Colonic mucosa (tissue), 4 donors: ENCODE measurements at regions not wholly inside any gene's neighbourhood (a gene's known extent, or its start where the extent isn't known, plus 50 kb on each side); places are given as distances from the start of the nearest gene placed in this dataset.

Experiments
- DNase-seq: peaks from one replicate; pipeline ENCODE4 v3.0.0-alpha.2; 2020
- H3K27ac ChIP-seq: fragments of 200-600 bp; one replicate; pipeline ENCODE4 v1.8.0; 2021
- H3K27me3 ChIP-seq: fragments of 200-600 bp; one replicate; pipeline ENCODE4 v1.8.0; 2021
- H3K36me3 ChIP-seq: fragments of 200-600 bp; one replicate; pipeline ENCODE4 v1.8.0; 2021
- H3K4me1 ChIP-seq: fragments of 200-600 bp; one replicate; pipeline ENCODE4 v1.8.0; 2021; ENCODE audit warnings: mild to moderate bottlenecking
- H3K4me3 ChIP-seq: fragments of 200-600 bp; one replicate; pipeline ENCODE4 v1.8.0; 2021
- H3K9ac ChIP-seq, 2 donors: one replicate each; pipeline ENCODE4 v1.7.0; 2013; ENCODE audit warnings: control low read depth in 2 of 2, low read depth in 2 of 2, low read length in 2 of 2
- H3K9me3 ChIP-seq: fragments of 200-600 bp; one replicate; pipeline ENCODE4 v1.8.0; 2021
- CTCF ChIP-seq: fragments of 200-600 bp; IDR thresholded peaks from one replicate; pipeline ENCODE4 v1.8.0; 2022; ENCODE audit warnings: antibody characterized with exemption, mild to moderate bottlenecking
- intact Hi-C: fragments of 100-400 bp; cut with DNase I; formaldehyde crosslinking; loops from one replicate; pipeline ENCODE4 v1.14.1; 2022
- donor health status: healthy.
- donor health status: DM: no; HTN: no; CAD: no.
- donor health status: DM: no; HTN: no; CAD: no.

- no peaks in the 10 kb centered on the region for H3K36me3 ChIP-seq
- no peak for TF ChIP-seq CTCF
- no peak for DNase-seq
- intact Hi-C loops: no loop called here
- H3K27me3 ChIP-seq: no peaks in the 10 kb centered on the region
- no peak overlapping the region for H3K4me3 ChIP-seq
- H3K27ac ChIP-seq: no peak overlapping the region
- no peaks in the 10 kb centered on the region for H3K4me1 ChIP-seq
- H3K9ac ChIP-seq: no peak overlapping the region
- H3K9me3 ChIP-seq: no peaks in the 10 kb centered on the region
Measured at GRCh38 chr16:52743707-52744106, 196.8 kb upstream of the TOX3 start.

- Histone ChIP-seq H3K4me3 (no peak overlapping the region), H3K9ac (no peak overlapping the region), H3K27me3 (no peaks in the 10 kb centered on the region), H3K36me3 (no peaks in the 10 kb centered on the region), H3K9me3 (no peaks in the 10 kb centered on the region), H3K4me1 (no peaks in the 10 kb centered on the region), H3K27ac (no peak overlapping the region)
- intact Hi-C loops: no loop called here
- TF ChIP-seq CTCF: no peak
- DNase-seq: no peak
Measured at GRCh38 chr16:52742608-52743170, 195.7 kb upstream of the TOX3 start.

- no peak for TF ChIP-seq CTCF
- Histone ChIP-seq H3K27me3 (no peaks in the 10 kb centered on the region), H3K36me3 (no peaks in the 10 kb centered on the region), H3K9ac (no peak overlapping the region), H3K4me3 (no peak overlapping the region), H3K4me1 (no peaks in the 10 kb centered on the region), H3K27ac (no peak overlapping the region), H3K9me3 (no peaks in the 10 kb centered on the region)
- intact Hi-C loops: no loop called here
- DNase-seq: no peak
Measured at GRCh38 chr16:52742052-52742451, 195.1 kb upstream of the TOX3 start.

- Histone ChIP-seq H3K36me3 (no peaks in the 10 kb centered on the region), H3K27ac (no peak overlapping the region), H3K9ac (no peak overlapping the region), H3K4me3 (no peak overlapping the region), H3K9me3 (no peaks in the 10 kb centered on the region), H3K27me3 (no peaks in the 10 kb centered on the region), H3K4me1 (no peaks in the 10 kb centered on the region)
- no peak for TF ChIP-seq CTCF
- intact Hi-C loops: no loop called here
- no peak for DNase-seq
Measured at GRCh38 chr16:52741351-52741750, 194.4 kb upstream of the TOX3 start.

- no peak for TF ChIP-seq CTCF
- no peak overlapping the region for H3K9ac ChIP-seq
- no peaks in the 10 kb centered on the region for H3K36me3 ChIP-seq
- no peaks in the 10 kb centered on the region for H3K4me1 ChIP-seq
- no peaks in the 10 kb centered on the region for H3K9me3 ChIP-seq
- no peak overlapping the region for H3K4me3 ChIP-seq
- no peak overlapping the region for H3K27ac ChIP-seq
- no peak for DNase-seq
- intact Hi-C loops: no loop called here
- no peaks in the 10 kb centered on the region for H3K27me3 ChIP-seq
Measured at GRCh38 chr16:52740766-52741165, 193.8 kb upstream of the TOX3 start.
